ENCODE measurements at regions not wholly inside any gene's neighbourhood (a gene's known extent, or its start where the extent isn't known, plus 50 kb on each side); places are given as distances from the start of the nearest gene placed in this dataset.

GRCh38 chr5:82403026-82403425, 124.9 kb upstream of the RPS23 start:
- TF ChIP-seq CTCF (conservative IDR thresholded peaks at IDR 0.05; ENCODE audit: low read depth, low read length) (no peak), EZH2 (IDR thresholded peaks at IDR 0.05; ENCODE audit: borderline replicate concordance, low read depth, low read length, poor library complexity, severe bottlenecking) (no peak)

All from A673 (cell line).